Testis (tissue), 2 donors: ENCODE measurements at regions not wholly inside any gene's neighbourhood (a gene's known extent, or its start where the extent isn't known, plus 50 kb on each side); places are given as distances from the start of the nearest gene placed in this dataset.

ENCODE experiments used
- DNase-seq: peaks from one replicate; pipeline ENCODE4 v3.0.0-alpha.2; 2019
- H3K27ac ChIP-seq, 2 donors: fragments of 200-600 bp; sonication (generic); one replicate each; pipeline ENCODE4 v1.5.1; 2019
- H3K27me3 ChIP-seq: fragments of 200-600 bp; sonication (generic); one replicate; pipeline ENCODE4 v1.5.1; 2019
- H3K36me3 ChIP-seq: fragments of 200-600 bp; sonication (generic); one replicate; pipeline ENCODE4 v1.5.1; 2017; ENCODE audit warnings: low read depth; ENCODE audit errors: missing control alignments
- H3K4me1 ChIP-seq: fragments of 200-600 bp; sonication (generic); one replicate; pipeline ENCODE4 v1.5.1; 2019
- H3K4me3 ChIP-seq, 2 donors: fragments of 200-600 bp; sonication (generic); one replicate each; pipeline ENCODE4 v1.5.1; 2017 to 2019
- H3K9me3 ChIP-seq: fragments of 200-600 bp; sonication (generic); one replicate; pipeline ENCODE4 v1.5.1; 2017
- POLR2A ChIP-seq: fragments of 450-650 bp; IDR thresholded peaks from one replicate; pipeline ENCODE4 v1.6.1; 2017; ENCODE audit warnings: antibody characterized with exemption, mild to moderate bottlenecking, moderate library complexity
- WGBS, 2 donors: methylation state at CpG; one replicate each; pipeline ENCODE4 v1.1.5; 2018; 5-methylcytosine and 5-hydroxymethylcytosine counted together
- intact Hi-C: fragments of 100-400 bp; cut with DNase I; formaldehyde crosslinking; loops from one replicate; pipeline ENCODE4 v1.15.1; 2023; ENCODE audit warnings: low total_unique reads
- TF ChIP-seq, protein P1 (sequence below), 3 experiments: fragments of 450-650 bp in 2 of 3; fragments of 200-600 bp in 1 of 3; sonication (generic) in 1 of 3; IDR thresholded peaks; one replicate each; pipeline ENCODE4 v1.5.1; 2016 to 2019; ENCODE audit warnings: antibody characterized with exemption in 3 of 3, mild to moderate bottlenecking in 2 of 3, moderate library complexity in 1 of 3

DNA sequence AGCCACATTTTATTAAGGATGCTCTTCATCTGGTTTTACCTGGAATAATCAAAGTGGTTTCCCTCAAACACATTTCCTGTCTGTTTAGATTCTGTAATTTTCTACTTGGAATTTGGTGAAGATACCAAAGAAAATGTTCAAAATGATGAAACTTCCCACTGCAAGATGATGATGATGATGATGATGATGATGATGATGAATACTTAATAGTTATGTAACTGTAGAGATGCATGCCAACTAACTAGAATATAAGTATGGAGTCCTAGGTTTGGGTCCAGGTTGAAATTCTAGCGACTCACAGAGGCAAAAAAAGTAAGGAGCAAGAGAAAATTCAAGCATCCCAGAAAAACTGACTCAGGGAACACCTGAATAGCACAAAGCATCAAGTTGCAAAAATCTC is 104.0 kb upstream of the KIAA1217 start:
- H3K4me3 ChIP-seq, result no peak overlapping the region
- H3K36me3 ChIP-seq, result no peaks in the 10 kb centered on the region
- no peaks in the 10 kb centered on the region for H3K27me3 ChIP-seq
- TF ChIP-seq POLR2A, result no peak
- TF ChIP-seq, protein P1, sequence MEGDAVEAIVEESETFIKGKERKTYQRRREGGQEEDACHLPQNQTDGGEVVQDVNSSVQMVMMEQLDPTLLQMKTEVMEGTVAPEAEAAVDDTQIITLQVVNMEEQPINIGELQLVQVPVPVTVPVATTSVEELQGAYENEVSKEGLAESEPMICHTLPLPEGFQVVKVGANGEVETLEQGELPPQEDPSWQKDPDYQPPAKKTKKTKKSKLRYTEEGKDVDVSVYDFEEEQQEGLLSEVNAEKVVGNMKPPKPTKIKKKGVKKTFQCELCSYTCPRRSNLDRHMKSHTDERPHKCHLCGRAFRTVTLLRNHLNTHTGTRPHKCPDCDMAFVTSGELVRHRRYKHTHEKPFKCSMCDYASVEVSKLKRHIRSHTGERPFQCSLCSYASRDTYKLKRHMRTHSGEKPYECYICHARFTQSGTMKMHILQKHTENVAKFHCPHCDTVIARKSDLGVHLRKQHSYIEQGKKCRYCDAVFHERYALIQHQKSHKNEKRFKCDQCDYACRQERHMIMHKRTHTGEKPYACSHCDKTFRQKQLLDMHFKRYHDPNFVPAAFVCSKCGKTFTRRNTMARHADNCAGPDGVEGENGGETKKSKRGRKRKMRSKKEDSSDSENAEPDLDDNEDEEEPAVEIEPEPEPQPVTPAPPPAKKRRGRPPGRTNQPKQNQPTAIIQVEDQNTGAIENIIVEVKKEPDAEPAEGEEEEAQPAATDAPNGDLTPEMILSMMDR (IDR thresholded peaks at IDR 0.05), result no peak
- no peaks in the 10 kb centered on the region for H3K4me1 ChIP-seq
- WGBS, 2 donors, result 82 to 84% methylated on average over 1 of the region's 1 CpG
- no peak for DNase-seq
- intact Hi-C loops, result no loop called here
- H3K9me3 ChIP-seq, result no peaks in the 10 kb centered on the region
- no peak overlapping the region for H3K27ac ChIP-seq

DNA sequence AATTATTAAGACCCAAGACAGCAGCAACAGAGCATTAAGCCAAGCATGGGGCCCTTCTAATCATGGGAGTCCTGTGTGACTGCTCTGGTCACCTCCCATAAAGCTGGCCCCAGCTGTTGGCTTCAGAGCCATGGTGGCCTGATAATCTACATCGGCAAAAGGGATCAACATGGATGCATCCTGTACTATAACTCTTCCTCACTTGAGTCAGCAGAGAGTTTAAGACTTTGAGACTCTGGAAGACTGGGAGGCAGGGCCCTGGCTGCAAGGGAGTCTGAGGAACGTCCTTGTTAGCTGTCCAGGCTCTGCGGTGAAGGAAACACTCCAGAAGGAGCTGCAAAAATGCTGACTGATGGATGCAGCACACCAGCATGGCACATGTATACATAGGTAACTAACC is 95.0 kb upstream of the KIAA1217 start:
- H3K27ac ChIP-seq, result no peak overlapping the region
- no peak for DNase-seq
- WGBS, 2 donors, result 60 to 62% methylated on average over 3 of the region's 3 CpGs
- no peak for TF ChIP-seq POLR2A
- TF ChIP-seq, protein P1 (IDR thresholded peaks at IDR 0.05), result no peak
- H3K9me3 ChIP-seq, result no peaks in the 10 kb centered on the region
- H3K36me3 ChIP-seq, result no peaks in the 10 kb centered on the region
- H3K27me3 ChIP-seq, result no peaks in the 10 kb centered on the region
- H3K4me3 ChIP-seq, result no peak overlapping the region
- intact Hi-C loops, result no loop called here
- H3K4me1 ChIP-seq, result no peaks in the 10 kb centered on the region

DNA sequence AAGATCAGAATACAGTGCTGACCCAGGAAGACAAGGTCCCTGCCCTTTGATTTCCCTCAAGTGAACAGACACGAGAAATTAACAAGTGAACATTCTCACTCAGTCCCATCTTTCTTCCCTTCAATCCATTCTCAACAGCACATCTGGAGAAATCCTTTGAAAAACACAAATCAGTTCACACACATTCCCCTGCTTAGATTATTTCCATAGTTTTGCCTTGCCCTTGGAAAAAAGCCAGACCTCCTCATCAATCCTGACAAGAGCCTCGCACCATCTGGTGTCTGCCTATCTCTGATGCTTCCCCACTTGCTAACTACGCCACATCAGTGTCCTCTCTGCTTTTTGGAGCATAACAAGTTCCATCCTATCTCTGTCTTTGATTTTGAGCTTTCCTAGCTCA is 94.4 kb upstream of the KIAA1217 start:
- WGBS, 2 donors, result 76 to 78% methylated on average over 3 of the region's 3 CpGs
- H3K27ac ChIP-seq, result no peak overlapping the region
- no peak for DNase-seq
- no peak overlapping the region for H3K4me3 ChIP-seq
- H3K9me3 ChIP-seq, result no peaks in the 10 kb centered on the region
- no peaks in the 10 kb centered on the region for H3K27me3 ChIP-seq
- no peaks in the 10 kb centered on the region for H3K4me1 ChIP-seq
- intact Hi-C loops, result no loop called here
- H3K36me3 ChIP-seq, result no peaks in the 10 kb centered on the region
- TF ChIP-seq, protein P1 (IDR thresholded peaks at IDR 0.05), result no peak
- TF ChIP-seq POLR2A, result no peak

DNA sequence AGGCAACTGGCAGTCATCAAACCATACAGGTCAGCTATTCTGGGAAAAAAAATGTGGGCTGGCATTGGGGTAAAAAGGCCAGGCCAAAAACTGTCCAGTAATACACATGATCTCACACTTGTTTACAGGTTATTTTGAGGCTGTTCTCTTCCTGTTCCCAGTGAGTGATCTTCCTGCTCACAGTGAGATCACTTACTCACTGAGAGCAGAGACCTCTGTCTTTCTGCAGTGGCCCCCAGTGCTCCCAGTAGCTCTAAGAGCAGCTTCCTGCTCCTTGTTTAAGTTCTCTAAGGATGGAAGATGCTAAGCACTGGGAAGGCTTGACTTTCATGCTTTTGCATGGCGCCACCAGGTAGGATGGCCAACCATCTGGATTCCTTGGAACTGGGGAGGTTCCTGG is 93.5 kb upstream of the KIAA1217 start:
- TF ChIP-seq, protein P1 (IDR thresholded peaks at IDR 0.05), result no peak
- no peak for TF ChIP-seq POLR2A
- no peak for DNase-seq
- H3K36me3 ChIP-seq, result no peaks in the 10 kb centered on the region
- H3K9me3 ChIP-seq, result no peaks in the 10 kb centered on the region
- 92 to 96% methylated on average over 1 of the region's 1 CpG for WGBS, 2 donors
- H3K4me3 ChIP-seq, result no peak overlapping the region
- no peaks in the 10 kb centered on the region for H3K4me1 ChIP-seq
- intact Hi-C loops, result no loop called here
- no peaks in the 10 kb centered on the region for H3K27me3 ChIP-seq
- H3K27ac ChIP-seq, result no peak overlapping the region

DNA sequence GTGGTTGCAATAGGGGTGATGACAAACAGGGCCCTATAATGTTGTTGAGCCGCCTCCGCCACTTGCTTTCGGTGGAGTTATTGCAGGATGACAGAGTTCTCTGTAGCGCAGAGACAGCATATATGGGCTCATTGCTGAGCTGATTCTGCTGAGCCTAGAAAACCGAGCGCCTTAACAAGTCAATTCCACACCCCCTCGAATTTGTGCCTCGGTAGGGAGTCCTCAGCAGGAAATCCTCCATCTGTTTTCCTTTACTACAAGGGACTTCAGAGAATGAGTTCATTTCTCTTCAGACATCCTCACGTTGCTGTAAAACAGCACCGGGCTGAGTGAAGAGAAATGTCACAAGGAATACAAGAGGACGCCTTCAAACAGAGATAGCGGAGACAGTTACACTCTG is 90.7 kb upstream of the KIAA1217 start:
- no peak for DNase-seq
- no peaks in the 10 kb centered on the region for H3K36me3 ChIP-seq
- no peak overlapping the region for H3K4me3 ChIP-seq
- intact Hi-C loops, result no loop called here
- WGBS, 2 donors, result 40 to 42% methylated on average over 12 of the region's 12 CpGs
- no peaks in the 10 kb centered on the region for H3K27me3 ChIP-seq
- no peak for TF ChIP-seq POLR2A
- TF ChIP-seq, protein P1 (IDR thresholded peaks at IDR 0.05), result no peak
- no peak overlapping the region for H3K27ac ChIP-seq
- H3K4me1 ChIP-seq, result no peaks in the 10 kb centered on the region
- H3K9me3 ChIP-seq, result no peaks in the 10 kb centered on the region
